ENCODE measurements at regions not wholly inside any gene's neighbourhood (a gene's known extent, or its start where the extent isn't known, plus 50 kb on each side); places are given as distances from the start of the nearest gene placed in this dataset.
A peak's percentile ranks its signal among the peaks of the same experiment; 100 is the strongest.

DNA sequence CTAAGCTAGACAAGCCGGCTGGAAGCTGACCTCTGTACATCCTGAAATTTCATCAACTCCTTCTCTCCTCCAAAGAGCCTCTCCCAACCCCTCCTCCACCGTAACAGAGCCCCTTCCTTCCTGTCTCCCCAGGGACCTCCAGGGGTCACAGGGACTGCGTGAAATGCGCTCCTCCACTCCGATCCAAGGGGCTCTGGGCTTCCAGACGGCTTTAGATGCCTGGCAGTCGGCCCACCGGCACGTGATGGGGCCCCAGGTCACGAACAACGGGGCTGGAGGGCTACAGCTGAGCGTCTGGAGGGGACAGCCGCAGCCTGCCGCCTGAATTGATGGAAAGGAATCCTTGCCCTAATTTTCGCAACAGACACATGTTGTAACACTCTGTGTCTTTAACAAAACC, 264.1 kb downstream of the MN1 start:
- Mint-ChIP-seq H3K27ac (ENCODE audit: unreplicated experiment) (peak overlapping the region; percentile 72), H3K36me3 (ENCODE audit: low read depth) (no peaks in the 10 kb centered on the region), H3K4me1 (peaks cover 41% of the 10 kb centered on the region), H3K9me3 (no peaks in the 10 kb centered on the region), H3K4me3 (no peak overlapping the region), H3K27me3 (ENCODE audit: low read depth) (peaks cover 12% of the 10 kb centered on the region)
- TF ChIP-seq, protein P1, sequence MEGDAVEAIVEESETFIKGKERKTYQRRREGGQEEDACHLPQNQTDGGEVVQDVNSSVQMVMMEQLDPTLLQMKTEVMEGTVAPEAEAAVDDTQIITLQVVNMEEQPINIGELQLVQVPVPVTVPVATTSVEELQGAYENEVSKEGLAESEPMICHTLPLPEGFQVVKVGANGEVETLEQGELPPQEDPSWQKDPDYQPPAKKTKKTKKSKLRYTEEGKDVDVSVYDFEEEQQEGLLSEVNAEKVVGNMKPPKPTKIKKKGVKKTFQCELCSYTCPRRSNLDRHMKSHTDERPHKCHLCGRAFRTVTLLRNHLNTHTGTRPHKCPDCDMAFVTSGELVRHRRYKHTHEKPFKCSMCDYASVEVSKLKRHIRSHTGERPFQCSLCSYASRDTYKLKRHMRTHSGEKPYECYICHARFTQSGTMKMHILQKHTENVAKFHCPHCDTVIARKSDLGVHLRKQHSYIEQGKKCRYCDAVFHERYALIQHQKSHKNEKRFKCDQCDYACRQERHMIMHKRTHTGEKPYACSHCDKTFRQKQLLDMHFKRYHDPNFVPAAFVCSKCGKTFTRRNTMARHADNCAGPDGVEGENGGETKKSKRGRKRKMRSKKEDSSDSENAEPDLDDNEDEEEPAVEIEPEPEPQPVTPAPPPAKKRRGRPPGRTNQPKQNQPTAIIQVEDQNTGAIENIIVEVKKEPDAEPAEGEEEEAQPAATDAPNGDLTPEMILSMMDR (conservative IDR thresholded peaks at IDR 0.05) = no peak
- no peak for DNase-seq (ENCODE audit: low read depth, low spot score)

DNA sequence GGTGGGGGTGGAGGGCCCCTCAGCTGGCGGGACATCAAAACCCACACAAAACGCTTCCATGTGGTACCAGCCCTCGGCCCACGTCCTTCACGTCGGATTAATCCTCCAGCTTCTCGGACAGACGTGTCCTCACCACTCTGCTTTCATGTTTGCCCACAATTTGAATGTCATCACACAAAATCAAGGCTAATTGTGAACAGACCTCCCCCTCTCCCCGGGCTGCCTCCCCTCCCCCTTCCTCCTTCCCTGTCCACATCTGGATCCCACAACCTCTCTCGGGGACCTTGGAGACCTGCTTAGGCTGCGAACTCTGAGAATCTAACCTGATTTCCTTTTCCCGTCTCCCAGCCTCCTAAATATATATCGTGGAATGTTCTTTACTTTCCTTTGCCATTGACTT, 262.9 kb downstream of the MN1 start:
- peaks cover 41% of the 10 kb centered on the region for H3K4me1 Mint-ChIP-seq
- H3K4me3 Mint-ChIP-seq = no peak overlapping the region
- peaks cover 9% of the 10 kb centered on the region for H3K27me3 Mint-ChIP-seq (ENCODE audit: low read depth)
- no peaks in the 10 kb centered on the region for H3K36me3 Mint-ChIP-seq (ENCODE audit: low read depth)
- H3K9me3 Mint-ChIP-seq = no peaks in the 10 kb centered on the region
- TF ChIP-seq, protein P1 (conservative IDR thresholded peaks at IDR 0.05) = no peak
- DNase-seq (ENCODE audit: low read depth, low spot score) = no peak
- H3K27ac Mint-ChIP-seq (ENCODE audit: unreplicated experiment) = peak overlapping the region; percentile 43

DNA sequence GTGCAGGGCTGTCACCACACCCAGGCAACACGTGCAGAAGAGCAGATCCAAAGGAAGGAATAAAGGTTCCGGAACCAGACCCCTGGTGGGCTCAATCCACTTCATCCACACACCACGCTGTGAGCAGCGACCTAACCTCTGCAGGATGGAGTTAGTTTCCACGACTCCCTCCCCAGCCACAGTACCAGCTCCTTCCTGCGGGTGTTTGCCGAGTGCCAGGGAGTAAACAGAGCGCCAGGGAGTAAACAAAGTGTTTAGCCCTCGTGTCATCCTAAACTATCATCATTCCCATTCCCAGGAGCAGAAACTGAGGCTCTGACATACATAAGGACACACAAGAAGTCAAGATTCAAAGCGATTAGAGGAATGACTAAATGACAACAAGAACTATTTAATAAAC, 261.3 kb downstream of the MN1 start:
- Mint-ChIP-seq H3K27me3 (ENCODE audit: low read depth) (peaks cover 12% of the 10 kb centered on the region), H3K4me3 (no peak overlapping the region), H3K4me1 (peaks cover 46% of the 10 kb centered on the region), H3K9me3 (no peaks in the 10 kb centered on the region), H3K36me3 (ENCODE audit: low read depth) (no peaks in the 10 kb centered on the region), H3K27ac (ENCODE audit: unreplicated experiment) (no peak overlapping the region)
- TF ChIP-seq, protein P1 (conservative IDR thresholded peaks at IDR 0.05) = no peak
- no peak for DNase-seq (ENCODE audit: low read depth, low spot score)

DNA sequence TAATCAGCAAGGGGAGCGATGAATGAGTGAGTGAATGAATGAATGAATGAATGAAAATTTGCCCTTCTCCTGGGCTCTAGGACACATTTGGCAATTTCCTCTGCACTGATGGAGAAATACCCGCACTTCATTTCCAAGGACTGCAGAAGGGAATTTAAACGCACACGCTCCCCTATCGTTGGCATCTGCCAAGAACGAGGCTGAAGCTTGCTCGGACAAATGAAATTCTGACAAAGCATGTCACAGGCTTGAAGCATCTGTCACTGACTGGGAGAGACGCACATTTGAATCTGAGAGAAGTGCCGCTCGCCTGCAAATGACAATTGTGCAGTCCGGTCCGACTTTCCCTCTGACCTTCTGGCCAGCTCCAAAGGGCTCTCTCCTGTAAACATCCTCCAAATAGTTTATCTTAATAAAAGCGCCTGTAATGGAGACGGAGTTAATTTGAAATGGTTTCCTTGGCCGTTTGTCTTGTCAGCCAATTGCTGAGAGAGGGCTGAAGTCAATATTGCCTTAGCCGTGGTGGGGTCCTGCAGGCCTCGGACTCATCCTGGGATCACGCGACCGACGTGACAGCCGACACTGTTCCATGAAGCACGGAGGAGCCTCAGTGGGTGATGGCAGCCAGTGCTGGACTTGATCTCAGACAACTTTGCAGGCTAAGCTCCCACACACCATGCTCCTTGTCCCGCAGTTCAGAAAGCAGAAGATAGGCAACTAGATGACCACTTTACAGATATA, 260.7 kb downstream of the MN1 start:
- H3K27me3 Mint-ChIP-seq (ENCODE audit: low read depth) = peaks cover 17% of the 10 kb centered on the region
- no peak overlapping the region for H3K4me3 Mint-ChIP-seq
- no peak for DNase-seq (ENCODE audit: low read depth, low spot score)
- peaks cover 46% of the 10 kb centered on the region for H3K4me1 Mint-ChIP-seq
- no peak overlapping the region for H3K27ac Mint-ChIP-seq (ENCODE audit: unreplicated experiment)
- no peaks in the 10 kb centered on the region for H3K9me3 Mint-ChIP-seq
- no peaks in the 10 kb centered on the region for H3K36me3 Mint-ChIP-seq (ENCODE audit: low read depth)
- TF ChIP-seq, protein P1 (conservative IDR thresholded peaks at IDR 0.05) = no peak

DNA sequence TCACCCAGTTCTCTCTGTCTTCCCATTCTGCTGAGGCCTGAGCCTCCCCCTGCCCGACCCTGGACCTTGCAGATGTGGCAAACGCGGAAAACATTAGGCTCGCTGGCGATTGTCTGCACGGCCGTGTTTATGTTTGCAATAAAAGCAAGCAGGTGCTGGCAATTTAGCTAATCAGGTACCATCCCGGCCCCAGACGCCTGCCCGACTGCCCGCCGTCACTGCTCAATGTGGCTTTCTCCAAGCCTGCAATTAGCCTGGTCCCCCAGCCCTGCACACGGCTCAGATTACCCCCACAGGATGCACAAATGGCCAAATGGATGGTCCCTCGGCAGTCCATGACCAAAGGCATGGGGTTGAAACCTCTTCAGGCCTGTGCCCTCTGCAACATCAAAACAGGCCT, 259.7 kb downstream of the MN1 start:
- H3K4me1 Mint-ChIP-seq = peaks cover 50% of the 10 kb centered on the region
- no peaks in the 10 kb centered on the region for H3K9me3 Mint-ChIP-seq
- H3K36me3 Mint-ChIP-seq (ENCODE audit: low read depth) = no peaks in the 10 kb centered on the region
- TF ChIP-seq, protein P1 (conservative IDR thresholded peaks at IDR 0.05) = no peak
- DNase-seq (ENCODE audit: low read depth, low spot score) = no peak
- peaks cover 17% of the 10 kb centered on the region for H3K27me3 Mint-ChIP-seq (ENCODE audit: low read depth)
- no peak overlapping the region for H3K27ac Mint-ChIP-seq (ENCODE audit: unreplicated experiment)
- H3K4me3 Mint-ChIP-seq = no peak overlapping the region
